ENCODE measurements at regions not wholly inside any gene's neighbourhood (a gene's known extent, or its start where the extent isn't known, plus 50 kb on each side); places are given as distances from the start of the nearest gene placed in this dataset.

DNA sequence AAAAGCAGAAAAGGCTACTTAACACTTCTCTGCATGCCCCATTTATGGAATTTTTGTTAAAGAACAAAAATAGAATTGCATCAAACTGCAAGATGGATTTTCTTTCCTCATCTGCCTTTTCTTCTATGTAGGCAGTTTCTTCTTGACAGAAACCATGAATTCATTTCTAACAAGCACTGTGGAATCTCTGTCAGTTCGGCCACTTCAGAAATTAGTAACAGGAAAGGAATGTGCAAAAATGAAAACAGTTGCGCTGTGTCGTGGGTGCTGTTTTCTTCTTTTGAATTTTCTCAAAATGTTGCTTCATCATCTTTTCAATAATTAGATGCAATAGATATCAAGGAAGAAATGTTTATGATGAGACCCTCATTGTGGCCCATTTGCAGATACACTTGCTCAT is 151.6 kb downstream of the FOXB1 start:
- no peak overlapping the region for H3K27ac ChIP-seq (replicated peaks)
- H3K4me3 ChIP-seq (replicated peaks; ENCODE audit: insufficient read depth, low read length): no peak overlapping the region
- DNase-seq (ENCODE audit: low read depth in 1 of 2, low spot score in 1 of 2): no peak
- TF ChIP-seq, protein P1, sequence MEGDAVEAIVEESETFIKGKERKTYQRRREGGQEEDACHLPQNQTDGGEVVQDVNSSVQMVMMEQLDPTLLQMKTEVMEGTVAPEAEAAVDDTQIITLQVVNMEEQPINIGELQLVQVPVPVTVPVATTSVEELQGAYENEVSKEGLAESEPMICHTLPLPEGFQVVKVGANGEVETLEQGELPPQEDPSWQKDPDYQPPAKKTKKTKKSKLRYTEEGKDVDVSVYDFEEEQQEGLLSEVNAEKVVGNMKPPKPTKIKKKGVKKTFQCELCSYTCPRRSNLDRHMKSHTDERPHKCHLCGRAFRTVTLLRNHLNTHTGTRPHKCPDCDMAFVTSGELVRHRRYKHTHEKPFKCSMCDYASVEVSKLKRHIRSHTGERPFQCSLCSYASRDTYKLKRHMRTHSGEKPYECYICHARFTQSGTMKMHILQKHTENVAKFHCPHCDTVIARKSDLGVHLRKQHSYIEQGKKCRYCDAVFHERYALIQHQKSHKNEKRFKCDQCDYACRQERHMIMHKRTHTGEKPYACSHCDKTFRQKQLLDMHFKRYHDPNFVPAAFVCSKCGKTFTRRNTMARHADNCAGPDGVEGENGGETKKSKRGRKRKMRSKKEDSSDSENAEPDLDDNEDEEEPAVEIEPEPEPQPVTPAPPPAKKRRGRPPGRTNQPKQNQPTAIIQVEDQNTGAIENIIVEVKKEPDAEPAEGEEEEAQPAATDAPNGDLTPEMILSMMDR (IDR thresholded peaks at IDR 0.05; ENCODE audit: insufficient read depth, low read length): no peak
- TF ChIP-seq, protein P2, sequence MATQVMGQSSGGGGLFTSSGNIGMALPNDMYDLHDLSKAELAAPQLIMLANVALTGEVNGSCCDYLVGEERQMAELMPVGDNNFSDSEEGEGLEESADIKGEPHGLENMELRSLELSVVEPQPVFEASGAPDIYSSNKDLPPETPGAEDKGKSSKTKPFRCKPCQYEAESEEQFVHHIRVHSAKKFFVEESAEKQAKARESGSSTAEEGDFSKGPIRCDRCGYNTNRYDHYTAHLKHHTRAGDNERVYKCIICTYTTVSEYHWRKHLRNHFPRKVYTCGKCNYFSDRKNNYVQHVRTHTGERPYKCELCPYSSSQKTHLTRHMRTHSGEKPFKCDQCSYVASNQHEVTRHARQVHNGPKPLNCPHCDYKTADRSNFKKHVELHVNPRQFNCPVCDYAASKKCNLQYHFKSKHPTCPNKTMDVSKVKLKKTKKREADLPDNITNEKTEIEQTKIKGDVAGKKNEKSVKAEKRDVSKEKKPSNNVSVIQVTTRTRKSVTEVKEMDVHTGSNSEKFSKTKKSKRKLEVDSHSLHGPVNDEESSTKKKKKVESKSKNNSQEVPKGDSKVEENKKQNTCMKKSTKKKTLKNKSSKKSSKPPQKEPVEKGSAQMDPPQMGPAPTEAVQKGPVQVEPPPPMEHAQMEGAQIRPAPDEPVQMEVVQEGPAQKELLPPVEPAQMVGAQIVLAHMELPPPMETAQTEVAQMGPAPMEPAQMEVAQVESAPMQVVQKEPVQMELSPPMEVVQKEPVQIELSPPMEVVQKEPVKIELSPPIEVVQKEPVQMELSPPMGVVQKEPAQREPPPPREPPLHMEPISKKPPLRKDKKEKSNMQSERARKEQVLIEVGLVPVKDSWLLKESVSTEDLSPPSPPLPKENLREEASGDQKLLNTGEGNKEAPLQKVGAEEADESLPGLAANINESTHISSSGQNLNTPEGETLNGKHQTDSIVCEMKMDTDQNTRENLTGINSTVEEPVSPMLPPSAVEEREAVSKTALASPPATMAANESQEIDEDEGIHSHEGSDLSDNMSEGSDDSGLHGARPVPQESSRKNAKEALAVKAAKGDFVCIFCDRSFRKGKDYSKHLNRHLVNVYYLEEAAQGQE (IDR thresholded peaks at IDR 0.05; ENCODE audit: insufficient replicate concordance, low read depth): no peak
- TF ChIP-seq GABPA (IDR thresholded peaks at IDR 0.05; ENCODE audit: low read depth) (no peak), SPI1 (IDR thresholded peaks at IDR 0.05; ENCODE audit: borderline replicate concordance, low read depth) (no peak), POLR2AphosphoS5 (IDR thresholded peaks at IDR 0.05; ENCODE audit: low read depth) (no peak)
- no peaks in the 10 kb centered on the region for H3K27me3 ChIP-seq (ENCODE audit: insufficient read depth, poor library complexity, severe bottlenecking)

DNA sequence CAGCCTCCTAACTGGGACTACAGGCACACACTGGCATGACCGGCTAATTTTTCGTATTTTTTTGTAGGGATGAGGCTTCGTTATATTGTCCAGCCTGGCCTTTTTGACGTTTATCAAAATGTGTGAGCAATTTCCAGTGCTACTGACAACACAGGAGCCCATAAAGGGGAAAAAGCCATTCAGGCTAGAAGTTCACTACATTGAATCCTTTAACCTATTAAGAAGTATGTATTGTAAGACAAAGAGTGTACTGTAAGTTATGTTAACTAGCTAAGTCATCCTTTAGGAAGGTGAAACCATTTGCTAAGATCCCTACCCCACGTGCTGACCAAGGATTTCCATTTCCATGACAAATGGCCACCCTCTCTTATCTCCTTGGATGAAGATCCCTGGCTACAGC is 156.8 kb downstream of the FOXB1 start:
- Histone ChIP-seq H3K4me3 (replicated peaks; ENCODE audit: insufficient read depth, low read length) (no peak overlapping the region), H3K27me3 (ENCODE audit: insufficient read depth, poor library complexity, severe bottlenecking) (peaks cover 2% of the 10 kb centered on the region), H3K27ac (replicated peaks) (no peak overlapping the region)
- DNase-seq (ENCODE audit: low read depth in 1 of 2, low spot score in 1 of 2): no peak
- TF ChIP-seq, protein P2 (IDR thresholded peaks at IDR 0.05; ENCODE audit: insufficient replicate concordance, low read depth): no peak
- TF ChIP-seq GABPA (IDR thresholded peaks at IDR 0.05; ENCODE audit: low read depth) (no peak), SPI1 (IDR thresholded peaks at IDR 0.05; ENCODE audit: borderline replicate concordance, low read depth) (no peak), POLR2AphosphoS5 (IDR thresholded peaks at IDR 0.05; ENCODE audit: low read depth) (no peak)
- TF ChIP-seq, protein P1 (IDR thresholded peaks at IDR 0.05; ENCODE audit: insufficient read depth, low read length): no peak

DNA sequence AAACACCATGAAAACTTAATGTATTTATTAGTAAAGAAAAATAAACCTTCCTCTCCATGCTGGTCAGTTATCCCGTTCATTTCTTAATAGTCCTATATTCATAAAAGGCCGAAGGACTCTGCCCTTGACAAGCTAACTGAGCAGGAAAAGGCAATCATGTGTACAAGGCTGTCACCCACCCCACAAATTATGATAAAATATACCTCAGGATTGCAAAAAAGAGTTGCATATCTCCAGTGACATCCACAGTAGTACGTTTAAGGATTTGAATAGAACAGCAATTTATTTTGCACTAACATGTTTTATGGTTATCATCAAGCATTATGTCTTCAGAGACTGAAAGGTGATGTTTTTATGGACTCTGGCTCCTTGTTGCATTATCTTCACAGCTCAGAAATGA is 157.6 kb downstream of the FOXB1 start:
- TF ChIP-seq SPI1 (IDR thresholded peaks at IDR 0.05; ENCODE audit: borderline replicate concordance, low read depth) (no peak), POLR2AphosphoS5 (IDR thresholded peaks at IDR 0.05; ENCODE audit: low read depth) (no peak), GABPA (IDR thresholded peaks at IDR 0.05; ENCODE audit: low read depth) (no peak)
- TF ChIP-seq, protein P2 (IDR thresholded peaks at IDR 0.05; ENCODE audit: insufficient replicate concordance, low read depth): no peak
- TF ChIP-seq, protein P1 (IDR thresholded peaks at IDR 0.05; ENCODE audit: insufficient read depth, low read length): no peak
- Histone ChIP-seq H3K27me3 (ENCODE audit: insufficient read depth, poor library complexity, severe bottlenecking) (peaks cover 2% of the 10 kb centered on the region), H3K4me3 (replicated peaks; ENCODE audit: insufficient read depth, low read length) (no peak overlapping the region), H3K27ac (replicated peaks) (no peak overlapping the region)
- DNase-seq (ENCODE audit: low read depth in 1 of 2, low spot score in 1 of 2): no peak

Data from HL-60 (cell line).